Stimulated activated CD8-positive, alpha-beta memory T cell treated with anti-CD3 and anti-CD28 coated beads, Interleukin-4, amount 100 ng/mL, for 48 hours (primary cell): ENCODE measurements at regions not wholly inside any gene's neighbourhood (a gene's known extent, or its start where the extent isn't known, plus 50 kb on each side); places are given as distances from the start of the nearest gene placed in this dataset.

Source experiments
- DNase-seq: peaks from one replicate; pipeline ENCODE4 v3.0.0-alpha.2; 2020

- DNase-seq: no peak
These were observed 318.3 kb downstream of the EIPR1 start for GRCh38 chr2:3059141-3059925.

- no peak for DNase-seq
These were observed 323.6 kb downstream of the EIPR1 start for GRCh38 chr2:3054066-3054465.

GRCh38 chr2:3051266-3051665 lies 326.4 kb downstream of the EIPR1 start:
- no peak for DNase-seq

GRCh38 chr2:3046170-3046865 lies 331.3 kb downstream of the EIPR1 start:
- DNase-seq: no peak

DNA sequence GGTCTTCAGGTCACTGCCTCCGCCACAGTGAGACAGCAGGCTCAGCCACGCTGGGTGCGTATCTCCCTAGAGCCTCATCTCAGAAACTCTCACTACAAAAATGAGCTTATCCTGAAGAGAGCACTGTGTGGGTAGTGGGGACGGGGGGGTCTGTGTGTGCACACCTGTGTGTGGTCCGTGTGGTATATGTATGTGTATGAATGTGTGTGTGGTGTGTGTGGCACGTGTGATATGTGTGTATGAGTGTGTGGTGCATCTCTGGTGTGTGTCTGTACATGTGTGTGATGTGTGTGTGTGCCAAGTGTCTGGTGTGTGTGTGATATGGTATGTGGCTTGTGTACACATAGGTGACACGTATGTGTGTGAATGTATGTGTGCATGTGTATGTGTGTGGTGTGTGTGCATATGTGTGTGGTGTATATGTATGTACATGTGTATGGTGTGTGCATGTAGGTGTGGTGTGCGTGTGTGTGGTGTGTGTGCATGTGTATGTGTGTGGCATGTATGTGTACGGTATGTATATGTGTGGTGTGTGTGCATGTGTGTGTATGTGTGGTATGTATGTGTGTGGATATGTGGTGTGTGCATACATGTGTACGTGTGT lies 332.2 kb downstream of the EIPR1 start:
- no peak for DNase-seq

- DNase-seq: no peak
These were observed 332.9 kb downstream of the EIPR1 start for GRCh38 chr2:3044587-3045317.

DNA sequence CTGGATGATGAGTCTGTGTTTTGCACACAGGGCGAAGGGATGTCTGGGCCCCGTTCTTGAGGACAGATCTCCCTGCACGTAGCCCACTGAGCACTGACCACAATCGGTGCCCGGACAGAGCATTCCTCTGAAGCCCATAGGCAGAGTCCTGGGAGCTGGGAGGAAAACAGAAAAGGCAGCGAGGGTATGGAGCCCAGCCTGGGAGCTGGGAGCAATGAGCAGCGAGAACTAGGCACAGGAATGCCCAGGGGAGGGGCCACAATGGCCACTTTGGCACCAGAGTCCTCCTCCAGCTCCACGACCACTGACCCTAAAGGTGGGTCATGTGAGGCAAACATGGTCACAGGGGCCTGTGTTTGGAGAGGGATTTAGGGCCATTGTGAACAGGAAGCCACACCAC lies 333.9 kb downstream of the EIPR1 start:
- DNase-seq: no peak

DNA sequence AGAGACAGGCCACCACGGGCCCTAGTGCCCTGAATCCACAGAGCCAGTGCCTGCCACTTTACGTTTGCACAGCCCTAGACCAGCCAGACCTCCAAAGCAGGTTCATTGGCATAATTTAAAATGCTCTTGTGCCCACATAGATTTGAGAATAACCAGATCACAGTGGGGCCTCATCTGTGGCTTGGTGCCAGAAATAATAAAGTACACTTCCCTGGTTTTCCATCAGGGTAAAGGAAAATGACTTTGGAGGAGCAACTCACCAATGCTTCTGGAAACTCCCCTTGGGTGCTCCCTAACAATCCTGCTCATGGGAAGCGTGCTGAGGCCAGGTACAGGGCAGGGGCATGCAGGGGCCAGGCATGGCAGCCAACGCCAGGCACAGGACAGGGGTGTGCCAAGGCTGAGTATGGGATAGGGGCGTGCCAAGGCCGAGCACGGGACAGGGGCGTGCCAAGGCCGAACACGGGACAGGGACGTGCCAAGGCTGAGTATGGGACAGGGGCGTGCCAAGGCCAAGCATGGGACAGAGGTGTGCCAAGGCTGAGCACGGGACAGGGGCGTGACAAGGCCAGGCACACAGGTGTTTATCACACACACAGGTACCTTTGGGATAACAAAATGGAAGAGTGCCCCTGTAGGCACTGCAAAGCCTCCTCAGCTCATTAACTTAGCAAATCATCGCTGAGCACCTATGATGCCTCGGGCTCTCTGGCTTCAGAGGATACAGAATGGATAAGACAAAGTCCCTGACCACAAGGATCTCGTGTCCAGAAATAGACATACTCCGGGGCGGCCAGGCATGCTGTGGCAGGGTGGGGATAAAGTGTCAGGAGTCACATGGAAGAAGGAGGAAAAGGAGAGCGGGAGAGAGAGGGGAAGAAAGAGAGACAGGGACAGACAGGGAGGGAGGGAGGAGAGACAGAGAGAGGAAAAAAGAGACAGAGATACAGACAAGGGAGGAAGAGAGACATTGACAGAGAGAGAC lies 334.7 kb downstream of the EIPR1 start:
- DNase-seq: no peak

DNA sequence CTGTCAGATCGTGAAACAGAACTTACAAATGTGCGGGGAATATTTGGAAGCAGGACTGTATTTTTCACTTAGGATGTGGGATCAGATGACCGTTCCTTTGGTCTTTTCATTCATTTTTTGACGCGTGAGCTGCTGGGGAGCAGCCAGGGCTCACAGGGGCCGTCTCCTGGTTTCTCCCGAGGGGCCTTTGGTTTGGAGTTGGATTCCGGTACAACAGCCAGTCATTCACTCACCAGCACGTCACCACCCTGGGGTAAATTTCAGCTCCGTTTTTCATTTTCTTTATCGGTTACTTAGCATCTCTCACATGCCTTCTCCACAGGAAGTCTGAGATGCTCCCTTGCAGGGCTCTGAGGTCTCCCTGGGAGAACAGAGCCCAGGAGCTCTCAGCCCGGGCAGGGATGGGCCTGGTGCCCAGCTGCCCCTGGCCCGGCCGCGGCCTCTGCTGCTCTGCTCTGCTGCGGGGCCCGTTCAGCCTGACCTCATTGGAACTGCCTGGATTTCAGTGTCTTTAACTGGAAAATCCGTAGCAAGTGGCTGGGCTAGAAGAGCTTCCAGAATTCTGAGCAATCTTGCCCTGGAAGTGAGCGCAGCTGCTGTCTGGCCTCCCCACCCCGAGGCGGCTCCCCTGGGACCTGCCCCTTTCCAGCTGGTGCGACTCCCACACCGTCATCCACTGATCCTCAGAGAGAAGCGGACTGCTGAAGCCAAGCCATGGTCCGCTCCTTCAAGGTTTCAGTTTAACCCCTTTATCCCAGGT lies 335.6 kb downstream of the EIPR1 start:
- no peak for DNase-seq

- no peak for DNase-seq
These were observed 336.4 kb downstream of the EIPR1 start for GRCh38 chr2:3041246-3041645.

GRCh38 chr2:3040496-3041140 lies 337.0 kb downstream of the EIPR1 start:
- no peak for DNase-seq

DNA sequence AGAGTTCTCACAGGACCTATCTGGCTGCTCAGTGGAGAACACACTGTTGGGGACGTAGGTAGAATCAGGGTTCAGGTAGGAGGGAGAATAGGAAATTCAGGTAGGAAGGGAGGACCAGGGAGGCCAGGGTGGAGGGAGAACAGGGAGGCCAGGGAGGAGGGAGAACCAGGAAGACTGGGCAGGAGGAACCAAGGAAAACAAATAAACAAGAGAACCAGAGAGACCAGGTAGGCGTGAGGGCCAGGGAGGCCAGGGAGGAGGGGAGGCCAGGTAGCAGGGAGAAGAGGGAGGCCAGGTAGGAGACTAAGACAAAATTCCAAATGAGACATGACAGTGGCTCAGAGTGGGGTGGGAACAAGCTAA lies 337.6 kb downstream of the EIPR1 start:
- no peak for DNase-seq

DNA sequence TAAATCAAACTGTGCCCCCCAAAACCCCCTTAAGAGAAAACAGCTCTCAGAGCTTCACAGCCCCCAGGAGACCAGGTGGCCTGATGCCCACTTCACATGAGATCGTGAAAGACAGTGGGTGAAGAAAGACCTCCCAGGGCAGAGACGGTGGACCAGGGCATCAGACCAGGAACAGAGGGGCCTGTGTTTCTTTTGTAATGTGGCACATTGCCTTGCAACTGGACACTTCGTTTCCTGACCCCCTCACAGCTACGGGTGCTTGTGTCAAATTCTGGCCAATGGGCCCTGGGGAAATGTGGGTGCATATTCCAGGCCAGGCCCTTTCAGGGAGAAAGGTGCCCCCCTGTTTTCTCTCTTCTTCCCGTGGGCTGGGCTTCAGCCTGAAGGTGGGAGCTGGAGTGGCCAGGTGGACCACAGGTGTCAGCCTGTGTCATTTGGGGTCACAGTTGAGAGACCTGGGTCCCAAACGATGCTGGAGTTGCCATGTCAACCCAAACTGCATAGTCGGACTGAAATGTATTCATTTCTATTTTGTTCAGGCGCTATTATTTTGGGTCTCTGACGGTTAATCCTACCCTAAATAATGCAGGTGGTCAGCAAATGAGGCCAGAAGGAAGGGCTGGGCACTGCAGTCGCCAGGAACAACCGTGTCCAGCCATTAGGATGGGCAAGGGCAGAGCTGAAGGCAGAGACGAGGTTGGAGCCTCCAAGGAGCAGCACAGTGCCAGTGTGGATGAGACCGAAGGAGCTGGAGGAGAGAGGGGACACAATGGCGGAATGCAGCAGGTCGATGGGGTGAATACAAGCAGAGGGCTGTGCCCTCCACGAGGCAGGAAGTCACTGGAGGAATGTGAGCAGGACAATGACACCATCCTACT lies 338.2 kb downstream of the EIPR1 start:
- DNase-seq: no peak

DNA sequence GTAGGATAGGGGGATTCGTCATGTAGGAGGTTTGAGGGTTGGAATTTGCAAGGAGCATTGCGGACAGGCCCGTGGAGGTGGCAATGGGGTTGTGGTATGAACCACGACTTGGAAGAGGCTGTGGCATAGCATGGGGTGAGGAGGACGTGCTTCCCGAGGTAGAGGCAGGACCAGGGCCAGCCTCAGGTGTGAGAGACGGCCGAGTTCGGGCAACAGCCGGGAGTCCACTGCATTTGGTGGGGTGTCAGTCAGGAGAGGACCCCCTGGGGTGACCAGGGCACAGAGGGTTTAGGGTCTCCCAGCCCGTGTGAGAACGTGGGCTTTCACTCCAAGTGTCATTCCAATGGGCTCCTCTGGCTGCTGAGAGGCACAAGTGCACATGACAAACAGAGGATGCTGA lies 339.0 kb downstream of the EIPR1 start:
- DNase-seq: no peak

GRCh38 chr2:3037196-3038194 lies 340.1 kb downstream of the EIPR1 start:
- no peak for DNase-seq

GRCh38 chr2:3036432-3037125 lies 341.0 kb downstream of the EIPR1 start:
- no peak for DNase-seq

DNA sequence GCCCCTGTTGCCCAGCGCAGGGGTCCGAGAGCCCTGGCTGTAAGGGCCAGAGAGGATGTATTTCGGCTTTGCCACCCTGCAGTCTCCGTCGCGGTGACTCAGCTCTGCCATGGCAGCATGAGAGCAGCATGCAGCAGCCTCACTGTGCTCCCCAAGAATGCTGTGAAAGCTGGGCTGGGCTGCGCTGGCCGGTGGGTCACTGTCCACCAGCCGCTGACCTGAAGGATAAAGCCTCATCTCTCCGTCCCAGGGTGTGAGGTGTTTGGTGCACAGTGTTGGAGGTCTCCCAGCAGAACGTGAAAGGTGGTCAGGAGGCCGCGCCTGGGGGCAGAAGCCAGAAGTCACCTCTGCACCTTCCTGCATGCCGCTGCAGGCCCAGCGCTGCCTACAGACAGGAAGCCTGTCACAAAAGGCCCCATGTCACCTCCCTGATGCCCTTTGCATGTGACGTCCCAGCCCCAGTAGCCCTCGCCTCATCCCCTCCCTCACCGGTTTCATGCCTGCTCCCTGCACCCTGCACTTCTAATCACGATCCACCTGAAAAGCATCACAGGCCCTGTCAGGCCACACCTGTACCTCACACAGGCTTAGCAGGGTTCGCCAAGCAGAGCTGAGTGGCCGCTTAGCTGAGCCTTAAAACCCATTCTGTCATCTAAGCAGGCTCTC lies 342.1 kb downstream of the EIPR1 start:
- no peak for DNase-seq
